Skin of body (tissue), 1 donor: ENCODE measurements at regions not wholly inside any gene's neighbourhood (a gene's known extent, or its start where the extent isn't known, plus 50 kb on each side); places are given as distances from the start of the nearest gene placed in this dataset.

ENCODE experiments used
- DNase-seq: peaks from one replicate; lab custom pipeline; 2025; lab: John Stamatoyannopoulos, UW

GRCh38 chr15:96109820-96110219 lies 220.7 kb upstream of the NR2F2 start:
- DNase-seq = no peak

GRCh38 chr15:96112018-96112417 lies 218.5 kb upstream of the NR2F2 start:
- no peak for DNase-seq

DNA sequence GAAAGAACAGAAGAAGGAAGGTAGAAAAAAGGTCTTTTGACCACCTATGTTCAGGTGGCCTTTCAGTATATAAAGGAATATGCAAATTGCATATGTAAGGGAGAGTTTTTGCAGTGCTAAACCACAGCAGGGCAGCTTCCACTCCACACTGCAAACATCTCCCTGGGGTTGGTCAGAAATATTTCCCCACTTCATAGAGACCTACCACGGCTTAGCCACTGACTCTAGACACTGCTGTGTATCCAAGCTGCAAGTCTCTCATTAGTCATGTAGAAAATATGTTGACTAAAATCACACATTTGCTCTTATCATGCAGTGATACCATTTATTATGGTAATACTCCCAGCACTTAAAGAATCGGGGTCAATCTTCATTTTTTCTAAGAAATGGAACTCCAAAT lies 214.9 kb upstream of the NR2F2 start:
- no peak for DNase-seq

DNA sequence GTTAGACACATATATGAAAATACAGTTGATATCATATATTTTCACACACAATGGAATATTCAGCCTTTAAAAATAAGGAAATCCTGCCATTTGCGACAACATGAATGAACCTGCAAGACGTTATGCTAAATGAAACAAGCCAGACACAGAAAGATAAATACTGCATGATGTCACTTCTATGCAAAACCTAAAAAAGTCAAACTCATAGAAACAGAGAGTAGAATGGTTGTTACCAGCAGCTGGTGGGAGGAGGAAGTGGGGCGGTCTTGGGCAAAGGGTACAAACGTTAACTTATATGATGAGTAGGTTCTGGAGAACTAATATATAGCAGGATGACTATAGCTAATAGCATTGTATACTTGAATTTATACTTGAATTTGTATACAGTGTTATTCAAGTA lies 213.2 kb upstream of the NR2F2 start:
- no peak for DNase-seq

- DNase-seq = no peak
These were observed 210.8 kb upstream of the NR2F2 start for GRCh38 chr15:96119734-96120133.

DNA sequence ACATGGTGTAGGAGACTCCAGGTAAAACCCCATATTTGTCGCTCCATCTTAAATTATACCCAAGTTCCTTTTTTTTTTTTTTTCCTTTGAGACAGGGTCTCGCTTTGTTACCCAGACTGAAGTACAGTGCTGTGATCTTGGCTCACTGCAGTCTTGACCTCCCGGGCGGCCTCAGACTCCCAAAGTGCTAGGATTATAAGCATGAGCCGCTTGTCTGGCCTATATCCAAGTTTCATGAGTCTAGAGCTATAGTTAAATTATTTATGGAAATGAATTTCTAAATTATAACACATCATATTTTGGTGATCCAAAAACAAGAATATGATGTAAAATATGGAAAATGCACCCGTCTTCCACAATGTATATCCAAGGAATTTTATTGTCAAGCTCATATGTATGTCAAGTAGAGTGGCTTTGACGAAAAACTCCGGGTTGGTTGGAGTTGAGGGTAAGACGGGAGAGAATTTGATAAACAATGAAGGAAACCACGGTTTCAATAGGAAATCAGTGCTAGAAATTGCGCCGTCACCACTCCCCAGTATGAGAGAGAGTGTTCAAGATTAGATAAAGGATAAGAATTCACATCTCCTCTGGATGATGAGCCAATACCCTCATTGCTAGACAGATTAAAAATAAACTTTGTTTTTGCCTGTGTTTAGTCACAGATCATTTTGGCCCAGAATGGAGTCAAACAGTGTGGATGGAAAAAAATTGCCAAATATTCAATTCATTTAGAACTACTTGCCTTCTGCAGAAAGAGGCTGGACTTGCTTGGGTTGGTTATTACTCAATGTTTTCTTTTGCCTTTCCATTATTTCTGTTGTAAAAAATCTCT lies 209.2 kb upstream of the NR2F2 start:
- no peak for DNase-seq

- DNase-seq = no peak
These were observed 208.1 kb upstream of the NR2F2 start for GRCh38 chr15:96122077-96123027.

GRCh38 chr15:96123028-96123400 lies 207.5 kb upstream of the NR2F2 start:
- DNase-seq = no peak

- DNase-seq = no peak
These were observed 206.8 kb upstream of the NR2F2 start for GRCh38 chr15:96123630-96124187.

GRCh38 chr15:96124436-96124835 lies 206.1 kb upstream of the NR2F2 start:
- no peak for DNase-seq

DNA sequence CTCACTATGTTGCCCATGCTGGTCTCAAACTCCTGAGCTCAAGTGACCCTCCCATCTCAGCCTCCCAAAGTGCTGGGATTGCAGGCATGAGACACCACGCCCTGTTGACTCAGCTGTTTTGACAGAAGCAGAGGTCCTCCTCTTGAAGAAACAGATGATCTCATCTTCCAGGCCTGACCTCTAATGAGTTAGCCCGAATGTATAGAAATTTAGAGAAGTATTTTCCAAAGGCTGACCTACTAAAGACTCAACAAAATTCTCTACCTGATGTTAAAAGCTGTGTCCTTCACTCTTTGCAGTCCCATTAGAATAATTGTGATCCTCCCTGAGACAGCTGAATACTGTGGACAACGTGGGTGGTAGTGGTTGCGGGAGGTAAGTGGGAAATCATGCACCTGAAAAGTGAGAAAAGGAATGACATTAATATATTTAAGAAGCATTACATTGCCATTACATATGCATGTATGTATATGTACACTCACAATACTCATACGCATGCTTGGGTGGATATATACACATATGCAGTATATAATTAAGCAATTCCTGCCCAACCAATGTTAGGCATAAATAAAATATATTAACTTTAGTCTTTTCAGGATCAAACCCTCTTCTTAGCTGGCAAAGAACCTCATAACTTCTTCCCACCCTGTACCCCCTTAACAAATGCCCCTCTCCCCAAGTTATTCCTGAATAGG lies 204.6 kb upstream of the NR2F2 start:
- no peak for DNase-seq

DNA sequence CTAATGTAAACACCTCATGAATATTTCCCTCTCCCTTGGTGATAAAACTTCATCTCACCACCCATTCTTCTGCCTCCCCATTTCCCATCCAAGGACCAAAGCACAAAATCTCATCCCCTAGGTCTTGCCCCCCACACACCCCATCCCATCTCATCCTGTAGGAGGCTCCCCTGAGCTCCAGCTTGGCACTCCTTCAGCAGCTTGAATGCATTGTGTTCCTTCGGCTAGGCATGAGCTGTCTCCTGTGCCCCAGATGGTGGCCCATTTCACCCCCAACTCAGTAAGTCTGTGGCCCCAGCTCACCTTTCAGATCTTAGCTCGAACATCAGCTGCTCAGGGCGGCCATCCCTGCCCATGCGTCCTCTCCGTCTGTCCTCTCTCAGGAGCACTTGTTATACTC lies 203.6 kb upstream of the NR2F2 start:
- no peak for DNase-seq

- no peak for DNase-seq
These were observed 199.8 kb upstream of the NR2F2 start for GRCh38 chr15:96130734-96131133.

DNA sequence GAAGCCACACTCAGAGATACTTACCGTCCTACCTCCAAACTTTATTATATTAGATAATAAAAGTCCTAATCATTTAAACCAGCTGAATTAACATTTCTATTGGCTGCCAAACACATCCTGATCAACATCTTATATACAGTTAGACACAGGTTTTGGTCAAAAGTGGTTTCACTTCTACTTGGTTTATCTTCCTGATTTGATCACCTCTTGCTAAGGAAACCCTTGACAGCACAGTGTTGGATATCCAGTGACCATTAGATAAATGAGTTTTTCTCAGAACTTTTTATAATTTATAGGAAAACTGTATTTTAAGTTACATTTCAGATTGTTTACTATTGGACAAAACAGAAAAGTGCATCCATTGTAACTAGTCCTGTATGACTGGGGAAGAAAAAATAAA lies 198.4 kb upstream of the NR2F2 start:
- no peak for DNase-seq

DNA sequence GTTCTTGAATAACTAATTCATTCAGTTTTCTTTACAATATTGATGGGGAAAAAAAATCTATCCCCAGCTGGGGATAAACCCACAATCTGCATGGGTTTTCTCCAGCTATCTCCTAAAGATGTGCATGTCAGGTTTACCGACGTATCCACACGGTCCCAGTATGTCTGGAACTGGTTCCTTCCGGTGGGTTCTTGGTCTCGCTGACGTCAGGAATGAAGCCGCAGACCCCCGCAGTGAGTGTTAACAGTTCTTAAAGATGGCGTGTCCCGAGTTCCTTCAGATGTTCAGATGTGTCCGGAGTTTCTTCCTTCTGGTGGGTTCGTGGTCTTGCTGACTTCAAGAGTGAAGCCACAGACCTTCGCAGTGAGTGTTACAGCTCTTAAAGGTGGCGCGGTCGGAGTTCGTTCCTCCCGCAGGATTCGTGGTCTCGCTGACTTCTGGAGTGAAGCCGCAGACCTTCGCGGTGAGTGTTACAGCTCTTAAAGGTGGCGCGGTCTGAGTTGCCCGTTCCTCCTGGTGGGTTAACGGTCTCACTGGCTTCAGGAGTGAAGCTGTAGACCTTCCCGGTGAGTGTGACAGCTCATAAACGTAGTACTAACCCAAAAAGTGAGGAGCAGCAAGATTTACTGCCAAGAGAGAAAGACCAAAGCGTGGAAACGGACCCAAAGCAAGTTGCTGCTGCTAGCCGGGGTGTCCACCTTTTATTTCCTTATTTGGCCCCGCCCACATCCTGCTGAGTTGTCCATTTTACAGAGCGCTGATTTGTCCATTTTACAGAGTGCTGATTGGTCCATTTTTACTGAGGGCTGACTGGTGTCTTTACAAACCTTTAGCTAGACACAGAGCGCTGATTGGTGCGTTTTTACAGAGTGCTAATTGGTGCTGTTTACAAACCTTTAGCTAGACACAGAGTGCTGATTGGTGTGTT lies 195.1 kb upstream of the NR2F2 start:
- DNase-seq = no peak

DNA sequence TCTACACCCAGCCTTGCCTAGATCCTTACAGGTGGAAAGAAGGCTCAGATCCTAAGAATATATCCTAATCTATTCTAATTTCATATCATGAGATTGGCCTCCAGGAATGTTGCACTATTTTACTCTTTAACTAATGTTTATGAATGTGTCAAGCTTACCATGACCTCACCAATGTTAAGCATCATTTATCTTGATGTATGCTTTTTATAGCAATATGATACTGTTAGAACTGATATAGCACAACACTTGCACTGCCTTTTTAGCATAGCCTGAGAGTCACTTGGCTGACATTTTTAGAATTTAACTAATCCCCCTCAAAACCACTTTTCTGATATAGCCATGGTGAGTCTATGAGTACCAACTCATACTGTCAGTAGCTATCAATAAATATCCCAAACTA lies 191.5 kb upstream of the NR2F2 start:
- no peak for DNase-seq

GRCh38 chr15:96142498-96142897 lies 188.0 kb upstream of the NR2F2 start:
- no peak for DNase-seq

DNA sequence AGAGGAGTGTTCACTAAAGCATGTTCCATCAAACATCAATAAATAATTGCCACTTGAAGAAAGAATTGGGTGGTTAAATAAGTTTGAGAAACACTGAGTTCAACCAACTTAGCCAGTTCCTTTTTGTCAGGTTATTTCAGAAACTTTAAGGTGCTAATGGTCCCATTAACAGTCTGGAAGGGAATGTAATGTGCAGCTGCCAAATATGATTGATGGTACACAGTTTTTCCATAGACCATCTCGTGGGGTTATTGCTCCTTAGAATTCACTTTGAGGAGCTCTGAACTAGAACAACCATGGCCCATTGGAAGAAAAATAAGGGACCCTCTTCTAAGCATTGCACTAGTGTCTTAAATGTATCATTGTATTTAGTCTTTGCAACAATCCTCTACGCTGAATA lies 185.8 kb upstream of the NR2F2 start:
- no peak for DNase-seq

DNA sequence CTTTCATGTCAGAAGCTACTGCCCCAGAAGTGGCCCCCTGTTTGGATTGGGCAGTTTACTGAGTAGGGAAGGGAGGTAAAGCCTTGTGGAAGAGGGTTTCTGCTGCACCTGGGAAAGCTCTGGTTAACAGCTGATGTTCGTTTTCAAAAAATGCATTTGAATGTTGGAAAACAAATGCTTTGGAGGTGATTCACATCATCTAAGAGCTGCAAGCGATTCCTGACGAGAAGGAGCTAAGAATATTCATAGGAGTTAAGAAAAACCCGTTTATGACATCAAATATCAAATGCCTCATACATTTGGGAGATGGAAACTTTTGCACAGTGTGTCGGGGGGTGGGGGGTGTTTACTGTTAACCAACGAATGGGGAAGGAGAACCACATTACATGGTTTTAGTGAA lies 183.8 kb upstream of the NR2F2 start:
- no peak for DNase-seq

- no peak for DNase-seq
These were observed 183.2 kb upstream of the NR2F2 start for GRCh38 chr15:96147267-96147666.

GRCh38 chr15:96150254-96150653 lies 180.2 kb upstream of the NR2F2 start:
- DNase-seq = no peak
